ENCODE measurements at regions not wholly inside any gene's neighbourhood (a gene's known extent, or its start where the extent isn't known, plus 50 kb on each side); places are given as distances from the start of the nearest gene placed in this dataset.

DNA sequence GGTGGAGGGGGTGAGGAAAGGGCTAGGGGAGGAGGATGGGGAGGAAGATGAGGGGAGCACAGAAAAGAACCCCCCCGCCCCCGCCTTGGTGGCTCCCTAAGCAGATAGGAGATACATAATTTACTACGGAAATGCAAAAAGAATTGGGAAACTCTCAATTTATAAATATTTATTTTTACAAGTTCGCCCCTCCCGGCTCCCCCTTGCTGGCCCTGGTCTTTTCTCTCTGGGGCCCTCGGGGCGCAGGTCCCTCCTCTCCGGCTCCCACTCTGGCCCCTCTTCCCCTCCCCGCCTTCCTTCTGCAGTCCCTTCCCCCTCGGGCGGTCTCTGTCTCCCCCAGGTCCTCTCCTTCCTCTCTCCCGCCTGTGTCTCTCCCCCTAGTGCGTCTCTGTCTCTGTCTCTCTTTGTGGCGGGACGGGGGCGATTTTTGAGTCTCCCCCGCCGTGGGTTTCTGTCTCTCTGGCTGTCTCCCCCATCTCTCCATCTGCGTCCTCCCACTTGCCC lies 173.6 kb upstream of the IER5L start:
- DNase-seq: no peak

DNA sequence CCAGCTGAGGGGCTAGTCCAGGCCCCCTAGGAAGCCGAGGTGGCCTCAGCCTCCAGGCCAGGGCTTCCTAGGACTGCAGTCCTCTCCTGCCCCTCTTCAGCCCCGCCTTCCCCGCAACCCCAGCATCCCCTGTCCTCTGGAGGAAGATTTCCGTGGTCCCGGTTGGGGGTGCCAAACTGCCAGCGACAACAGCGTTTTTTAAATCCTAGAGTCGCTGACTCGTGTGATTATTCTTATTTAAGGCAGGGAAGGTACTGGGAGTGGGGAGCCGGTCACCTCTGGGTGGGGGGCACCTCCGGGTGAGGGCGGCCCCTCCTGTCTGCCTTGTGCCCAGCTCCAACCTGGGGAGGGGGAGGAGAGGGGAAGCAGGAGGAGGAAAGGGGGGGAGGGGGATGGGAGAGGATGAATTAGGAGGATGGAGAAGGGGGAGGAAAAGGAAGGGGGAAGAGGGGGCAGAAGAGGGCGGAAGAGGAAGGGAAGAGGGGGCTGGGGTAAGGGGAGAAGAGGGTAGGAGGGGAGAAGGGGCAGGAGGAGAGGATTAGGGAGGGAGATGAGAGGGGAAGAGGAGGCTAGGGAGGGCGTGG lies 173.1 kb upstream of the IER5L start:
- DNase-seq: no peak

DNA sequence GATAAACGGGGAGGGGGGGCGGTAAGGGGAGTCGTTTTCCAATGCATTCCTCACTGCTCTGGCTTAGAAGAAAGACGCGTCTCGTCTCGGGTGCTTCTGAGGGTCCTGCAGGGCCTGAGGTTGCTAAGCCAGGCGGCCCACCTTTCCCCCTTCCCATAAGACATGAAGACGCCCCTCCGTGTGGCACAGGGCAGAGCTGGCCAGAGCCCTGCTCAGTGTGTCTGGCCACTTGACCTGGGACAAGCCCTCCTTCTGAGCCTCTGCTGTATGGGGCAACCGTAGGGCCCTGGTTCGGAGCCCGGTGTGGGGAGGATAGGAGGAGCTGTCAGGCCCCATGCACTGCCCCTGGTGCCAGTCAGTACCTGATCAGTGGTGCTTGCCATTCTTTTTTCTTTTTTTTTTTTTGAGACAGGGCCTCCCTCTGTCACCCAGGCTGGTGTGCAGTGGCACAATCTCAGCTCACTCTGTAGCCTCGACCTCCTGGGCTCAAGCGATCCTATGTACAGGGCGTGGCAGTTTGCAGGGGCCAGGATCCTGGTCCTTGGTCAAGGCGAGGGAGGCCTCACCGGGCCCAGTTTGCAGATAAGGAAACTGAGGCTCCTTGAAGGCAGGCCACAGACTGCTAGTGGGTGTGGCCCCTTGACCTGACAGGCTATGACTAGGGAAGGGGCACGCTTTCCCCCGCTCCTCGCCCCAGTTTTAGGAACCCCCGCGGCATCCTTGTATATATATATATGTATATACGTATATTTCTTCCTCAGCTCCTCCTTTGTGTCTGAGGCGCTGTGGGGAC lies 172.3 kb upstream of the IER5L start:
- DNase-seq: no peak

DNA sequence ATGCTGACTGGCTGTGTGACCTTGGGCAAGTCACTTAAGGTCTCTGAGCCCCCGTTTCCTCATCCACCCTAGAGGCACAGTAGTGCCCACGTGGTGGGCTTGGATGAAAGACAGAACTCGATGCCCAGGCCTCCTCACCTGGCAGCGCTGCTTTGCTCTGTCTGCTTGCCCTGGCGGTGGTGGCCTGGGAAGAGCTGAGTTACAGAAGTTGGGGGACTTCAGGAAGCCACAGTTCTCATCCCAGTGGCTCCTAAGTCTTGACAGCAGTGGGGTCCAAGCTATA lies 171.5 kb upstream of the IER5L start:
- no peak for DNase-seq

DNA sequence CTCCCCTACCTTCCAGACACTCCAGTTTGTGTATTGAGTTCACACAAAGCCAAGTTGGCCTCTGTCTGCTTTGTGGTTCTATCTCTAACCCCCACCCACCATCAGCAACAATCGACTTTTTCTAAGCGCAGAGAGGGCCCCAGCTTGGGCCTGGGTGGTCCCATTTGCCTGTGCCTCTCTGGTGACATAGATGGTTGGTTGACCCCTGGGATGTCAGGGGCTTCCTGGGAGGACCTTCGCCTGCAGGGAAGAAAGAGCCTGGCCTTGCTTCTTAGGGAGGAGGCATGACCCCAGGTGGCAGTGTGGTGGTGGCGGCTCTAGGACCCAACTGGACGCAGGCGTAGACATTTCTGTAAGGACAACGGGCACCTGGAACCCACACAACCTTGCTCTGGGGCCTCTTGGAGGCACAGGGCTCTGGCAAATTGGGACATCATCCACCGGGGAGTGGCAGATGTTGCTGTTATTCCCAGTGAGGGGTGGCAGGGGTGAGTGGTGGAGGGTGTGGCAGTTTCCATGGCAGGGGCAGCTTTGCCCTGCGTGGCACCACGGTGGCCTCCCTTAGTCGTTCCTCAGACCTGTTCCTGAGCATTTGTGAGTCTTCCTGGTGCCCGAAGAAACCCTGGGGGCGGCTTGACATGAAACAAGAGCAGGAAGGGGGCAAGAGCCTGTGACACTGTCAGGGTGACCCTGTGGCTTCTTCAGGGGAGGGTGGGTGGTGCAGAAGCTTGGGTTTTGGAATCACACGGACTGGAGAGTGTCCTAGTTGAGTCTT lies 171.0 kb upstream of the IER5L start:
- DNase-seq: no peak

DNA sequence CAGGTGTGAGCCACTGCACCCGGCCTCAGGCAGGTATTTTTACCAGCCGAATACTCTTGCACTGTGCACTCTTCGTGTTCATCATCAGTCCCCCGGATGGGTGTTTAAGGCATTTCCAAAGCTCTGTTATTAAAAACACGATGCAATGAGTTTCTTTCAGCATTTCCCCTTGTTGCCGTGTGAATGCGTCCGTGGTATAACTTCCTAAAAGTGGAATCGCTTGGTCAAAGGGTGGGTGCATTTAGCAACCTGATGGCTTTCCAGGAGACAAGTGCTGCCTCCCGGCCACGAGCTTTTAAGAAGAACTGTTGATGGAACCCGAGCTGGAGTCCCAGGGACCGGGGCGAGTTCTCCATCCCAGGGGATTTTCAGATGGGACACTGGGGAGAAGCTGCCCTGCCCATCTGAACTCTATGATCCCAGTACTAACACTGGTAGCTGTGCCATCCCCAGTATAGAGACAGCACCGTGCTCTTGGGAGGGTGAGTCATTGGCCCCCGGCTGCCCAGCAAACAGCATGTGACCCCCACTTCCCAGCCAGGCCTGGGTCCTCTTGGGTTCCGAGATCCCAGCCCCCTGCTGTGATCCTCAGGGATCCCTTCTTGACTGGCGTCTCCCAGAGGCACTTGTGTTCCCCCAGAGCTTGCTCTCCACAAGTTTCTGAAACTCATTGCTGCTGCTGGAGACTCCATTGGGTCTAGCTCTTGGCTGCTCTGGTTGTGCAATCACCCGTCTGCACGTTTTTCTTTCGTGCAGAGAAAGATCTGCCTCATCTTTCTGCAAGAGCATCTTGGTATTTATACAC lies 169.5 kb upstream of the IER5L start:
- no peak for DNase-seq

DNA sequence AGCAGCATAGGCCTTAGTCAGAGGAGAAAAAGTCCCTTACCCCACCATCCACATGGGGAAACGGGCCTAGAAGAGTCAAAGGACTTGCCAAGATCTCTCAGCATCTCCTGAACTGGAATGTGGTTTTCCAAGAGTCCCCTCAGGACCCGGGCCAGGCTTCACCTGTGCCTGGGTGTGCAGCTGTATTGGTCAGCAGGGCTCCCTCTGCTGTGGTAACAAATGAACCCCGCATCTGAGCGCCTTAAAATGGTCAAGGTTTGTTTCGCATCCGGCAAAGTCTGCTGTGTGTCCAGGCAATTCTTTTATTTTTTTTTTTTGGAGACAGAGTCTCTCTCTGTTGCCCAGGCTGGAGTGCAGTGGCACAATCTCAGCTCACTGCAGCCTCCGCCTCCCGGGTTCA lies 168.0 kb upstream of the IER5L start:
- no peak for DNase-seq

DNA sequence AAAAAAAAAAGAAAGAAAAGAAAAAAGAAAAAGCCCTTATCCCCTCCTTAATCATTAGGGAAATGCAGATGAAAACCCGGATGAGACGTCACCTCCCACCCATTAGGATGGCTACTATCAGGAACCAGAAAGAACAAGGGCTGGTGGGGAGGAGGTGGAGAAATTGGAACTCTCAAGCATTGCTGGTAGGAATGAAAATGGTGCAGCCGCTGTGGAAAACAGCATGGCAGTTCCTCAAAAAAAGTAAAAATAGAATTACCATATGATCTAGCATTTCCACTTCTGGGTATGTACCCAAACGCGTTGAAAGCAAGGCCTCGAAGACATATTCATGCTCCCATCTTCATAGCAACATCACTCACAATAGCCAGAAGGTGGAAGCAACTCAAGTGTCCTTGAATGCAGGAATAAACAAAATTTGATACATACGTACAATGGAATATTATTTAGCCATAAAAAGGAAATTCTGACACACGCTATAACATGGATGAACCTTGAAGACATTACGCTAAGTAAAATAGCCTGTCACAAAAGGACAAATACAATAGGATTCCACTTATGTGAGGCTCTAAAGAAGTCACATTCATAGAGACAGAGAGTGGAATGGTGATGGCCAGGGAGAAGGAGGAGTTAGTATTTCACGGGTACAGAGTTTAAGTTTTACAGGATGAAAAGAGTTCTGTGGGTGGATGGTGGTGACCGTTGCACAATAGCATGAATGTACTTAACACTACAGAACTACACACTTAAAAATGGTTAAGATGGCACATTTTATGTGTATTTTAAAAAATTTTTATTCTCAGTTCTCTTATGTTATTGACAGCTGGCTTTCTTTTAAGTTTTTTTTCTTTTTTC lies 166.8 kb upstream of the IER5L start:
- DNase-seq: no peak

DNA sequence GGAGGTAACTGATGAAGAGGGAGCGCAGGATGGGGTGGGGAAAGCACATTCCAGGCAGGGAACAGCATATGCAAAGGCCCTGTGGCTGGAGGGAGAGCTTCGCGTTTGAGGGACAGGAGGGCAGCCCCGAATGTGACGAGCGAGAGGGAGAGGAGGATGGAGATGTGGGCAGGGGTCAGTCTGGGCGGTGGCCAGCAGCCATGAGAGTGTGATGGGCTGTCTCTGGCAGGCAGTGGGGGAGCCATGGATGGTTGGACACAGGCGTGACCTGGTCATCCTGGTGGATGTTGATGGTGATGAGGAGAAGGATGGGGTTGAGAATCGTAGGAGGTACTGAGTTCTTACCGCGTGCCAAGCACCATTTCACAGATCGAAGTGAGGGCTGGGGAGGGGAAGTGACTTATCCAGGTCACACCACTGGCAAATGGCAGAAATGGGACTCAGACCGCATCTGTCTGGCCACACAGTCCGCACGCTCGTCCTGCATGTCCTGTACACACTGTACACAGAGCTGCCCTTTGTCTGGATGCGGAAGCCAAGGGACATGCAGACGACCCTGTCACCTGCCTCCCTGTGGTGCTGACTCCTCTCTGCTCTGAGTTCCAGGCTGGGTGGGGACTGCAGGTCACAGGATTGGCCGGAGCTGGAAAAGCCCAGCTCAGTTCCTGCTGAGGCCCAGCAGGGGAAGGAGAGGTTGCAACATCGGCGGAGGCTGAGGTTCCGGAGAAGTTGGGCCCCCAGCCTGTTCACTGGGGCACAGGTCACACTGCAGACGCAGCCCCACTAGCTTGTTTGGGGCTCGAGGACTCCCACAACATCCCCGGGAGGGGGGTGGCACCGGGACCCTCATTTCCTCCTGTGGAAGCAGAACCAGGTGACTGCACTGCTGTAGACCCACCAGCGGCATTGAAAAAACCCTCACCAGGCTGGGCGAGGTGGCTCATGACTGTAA lies 165.6 kb upstream of the IER5L start:
- no peak for DNase-seq

DNA sequence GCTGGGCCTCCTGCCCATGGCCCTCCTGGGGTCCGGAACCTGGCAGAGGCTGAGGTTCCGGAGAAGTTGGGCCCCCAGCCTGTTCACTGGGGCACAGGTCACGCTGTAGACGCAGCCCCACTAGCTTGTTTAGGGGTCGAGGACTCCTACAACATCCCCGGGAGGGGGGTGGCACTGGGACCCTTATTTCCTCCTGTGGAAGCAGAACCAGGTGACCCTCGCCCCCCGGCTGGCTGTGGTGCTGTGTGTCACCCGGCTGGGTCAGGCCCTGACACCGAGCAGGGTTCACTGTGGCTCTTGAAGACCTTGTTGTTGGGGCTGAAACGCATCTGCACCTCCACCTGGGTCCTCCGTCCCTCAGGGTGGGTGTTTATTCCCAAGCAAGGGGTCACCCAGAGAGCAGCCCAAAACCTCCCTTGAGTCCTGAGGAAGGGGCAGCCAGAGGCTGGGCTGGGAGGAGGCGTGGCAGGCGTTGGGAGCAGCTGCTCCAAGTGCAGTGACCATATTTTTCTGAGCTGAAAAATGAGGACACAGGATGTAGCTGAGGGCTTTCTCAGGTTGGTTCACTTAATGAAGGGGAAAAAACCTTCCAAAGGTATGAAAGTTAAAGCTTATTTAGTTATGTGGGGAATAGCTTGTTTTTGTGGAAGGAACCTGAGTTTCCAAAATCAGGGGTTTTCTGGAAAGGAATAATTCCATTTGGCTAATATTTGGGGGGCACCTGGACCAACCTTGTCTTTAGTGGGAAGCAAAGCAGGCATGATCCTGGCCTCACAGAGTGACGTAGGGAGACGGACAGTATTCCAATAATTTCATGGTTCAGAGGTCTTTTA lies 164.7 kb upstream of the IER5L start:
- no peak for DNase-seq

DNA sequence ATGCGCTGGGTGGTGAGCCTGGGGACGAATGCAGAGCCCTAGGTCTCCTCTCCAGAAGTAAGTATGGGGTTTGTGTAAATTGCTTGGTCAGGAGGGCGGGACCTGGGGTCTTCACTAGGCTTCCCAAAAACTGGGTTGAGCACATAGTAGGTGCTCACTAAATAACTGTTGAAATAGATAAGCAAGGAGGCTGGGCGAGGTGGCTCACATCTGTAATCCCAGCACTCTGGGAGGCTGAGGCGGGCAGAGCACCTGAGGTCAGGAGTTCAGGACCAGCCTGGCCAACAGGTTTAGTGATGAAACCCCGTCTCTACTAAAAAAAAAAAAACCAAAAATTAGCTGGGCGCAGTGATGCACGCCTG lies 163.9 kb upstream of the IER5L start:
- no peak for DNase-seq

DNA sequence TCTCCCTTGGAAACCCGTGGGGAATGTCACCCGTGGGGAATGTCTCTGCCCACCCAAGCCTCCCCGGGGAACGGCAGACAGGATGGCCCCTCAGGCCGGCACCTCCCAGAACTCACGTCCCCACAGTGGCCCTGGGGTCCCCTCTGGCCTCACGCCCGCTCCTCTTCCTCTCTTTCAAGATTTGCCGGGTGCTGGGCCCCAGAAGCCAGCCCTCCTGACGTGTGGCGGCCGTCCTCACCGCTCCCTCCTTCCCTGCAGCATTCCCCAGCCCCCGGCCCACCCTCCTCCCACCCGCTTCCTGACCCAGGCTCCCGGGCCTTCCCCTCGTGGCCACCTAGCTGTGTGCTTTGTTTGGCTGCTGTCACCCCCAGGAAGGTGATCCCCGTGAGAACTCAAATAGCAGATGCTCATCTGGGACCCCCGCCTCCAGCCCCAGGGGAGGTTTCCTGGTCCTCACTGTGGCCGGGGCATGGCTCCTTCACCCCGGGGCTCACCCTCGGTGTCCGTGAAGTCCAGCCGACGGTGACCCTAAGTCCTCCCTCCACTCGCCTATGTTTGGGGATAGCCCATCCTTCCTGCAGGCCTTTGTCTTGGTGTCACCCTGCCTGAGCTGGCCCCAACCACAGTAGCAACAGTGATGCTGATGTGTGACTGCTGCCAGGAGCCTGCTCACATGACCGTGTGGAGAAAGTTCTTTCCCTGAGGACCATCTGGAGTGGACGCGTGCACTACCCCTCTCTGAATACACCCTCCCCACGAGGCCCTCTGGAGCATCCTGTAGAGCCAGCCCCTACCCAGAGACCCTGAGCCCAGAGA lies 163.3 kb upstream of the IER5L start:
- DNase-seq: no peak

DNA sequence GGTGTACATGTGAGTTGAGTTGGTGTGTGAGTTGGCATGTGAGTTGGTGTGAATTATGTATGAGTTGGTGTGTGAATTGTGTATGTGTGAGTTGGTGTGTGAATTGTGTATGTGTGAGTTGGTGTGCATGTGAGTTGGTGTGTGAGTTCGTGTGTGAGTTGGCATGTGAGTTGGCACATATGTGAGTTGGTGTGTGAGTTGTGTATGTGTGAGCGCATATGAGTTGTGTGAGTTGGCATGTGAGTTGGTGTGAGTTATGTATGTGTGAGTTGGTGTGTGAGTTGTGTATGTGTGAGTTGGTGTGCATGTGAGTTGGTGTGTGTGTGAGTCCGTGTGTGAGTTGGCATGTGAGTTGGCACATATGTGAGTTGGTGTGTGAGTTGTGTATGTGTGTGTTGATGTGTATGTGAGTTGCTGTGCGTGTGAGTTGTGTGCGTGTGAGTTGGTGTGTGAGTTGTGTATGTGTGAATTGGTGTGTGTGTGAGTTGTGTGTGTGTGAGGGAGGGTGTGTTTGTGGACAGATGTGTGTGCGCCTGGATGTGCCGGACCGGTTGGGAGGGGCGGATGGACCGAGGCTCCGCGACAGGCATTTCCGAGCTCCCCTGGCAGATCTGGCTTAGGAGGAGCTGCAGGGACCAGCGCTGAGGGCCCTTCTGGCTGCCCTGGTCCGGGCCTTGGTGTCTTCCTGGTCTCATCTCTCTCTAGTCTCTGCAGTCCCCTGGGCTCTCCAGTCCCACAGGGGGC lies 162.5 kb upstream of the IER5L start:
- DNase-seq: no peak

DNA sequence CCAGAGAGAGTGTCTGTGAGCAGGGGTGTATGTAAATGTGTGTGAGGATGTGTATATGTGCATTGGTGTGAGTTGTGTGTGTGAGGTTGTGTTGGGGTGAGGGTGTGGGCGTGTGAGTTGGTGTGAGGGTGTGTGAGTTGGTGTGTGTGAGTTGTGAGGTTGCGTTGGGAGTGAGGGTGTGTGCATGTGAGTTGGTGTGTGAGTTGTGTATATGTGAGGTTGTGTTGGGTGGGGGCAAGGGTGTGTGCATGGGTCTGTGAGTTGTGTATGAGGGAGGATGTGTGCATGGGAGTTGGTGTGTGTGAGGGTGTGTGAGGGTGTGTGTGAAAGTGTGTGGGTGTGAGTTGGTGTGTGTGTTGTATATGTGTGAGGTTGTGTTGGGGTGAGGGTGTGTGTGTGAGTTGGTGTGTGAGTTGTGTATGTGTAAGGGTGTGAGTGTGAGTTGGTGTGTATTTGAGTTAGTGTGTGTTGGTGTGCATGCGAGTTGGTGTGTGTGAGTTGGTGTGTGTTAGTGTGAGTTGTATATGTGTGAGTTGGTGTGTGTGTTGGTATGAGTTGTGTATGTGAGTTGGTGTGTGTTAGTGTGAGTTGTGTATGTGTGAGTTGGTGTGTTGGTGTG lies 161.6 kb upstream of the IER5L start:
- DNase-seq: no peak

DNA sequence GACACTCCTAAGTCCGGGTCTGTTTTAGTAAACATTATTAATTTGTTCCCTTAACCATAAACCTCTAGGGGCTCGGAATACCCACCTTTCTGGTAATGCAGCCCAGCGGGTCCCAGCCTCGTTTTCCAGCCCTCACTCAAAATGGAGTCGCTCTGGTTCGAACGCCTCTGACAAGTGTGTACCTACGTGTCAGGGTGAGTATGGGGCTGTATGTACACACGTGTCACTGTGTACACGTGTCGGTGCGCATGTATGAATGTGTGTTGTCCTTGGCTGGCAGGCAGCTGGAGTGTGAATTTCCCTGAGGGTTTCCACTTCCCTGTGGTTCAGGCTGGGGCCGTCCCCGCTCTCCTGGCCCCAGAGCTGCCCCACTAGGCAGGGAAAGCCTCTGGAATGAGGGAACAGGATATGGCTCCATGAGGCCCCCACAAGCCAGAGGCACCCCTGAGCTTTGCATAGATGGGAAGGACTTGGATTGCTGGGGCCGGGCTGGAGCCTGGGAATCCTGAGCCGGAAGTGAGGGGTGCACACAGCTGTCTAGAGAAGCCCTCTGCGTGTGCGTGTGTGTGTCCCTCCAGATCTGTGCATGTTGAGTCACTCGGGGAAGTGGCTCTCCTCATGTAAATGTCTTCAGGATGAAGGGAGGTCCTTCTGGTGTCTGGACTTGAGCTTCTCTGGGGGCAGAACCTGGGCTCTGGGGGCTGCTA lies 160.8 kb upstream of the IER5L start:
- no peak for DNase-seq

DNA sequence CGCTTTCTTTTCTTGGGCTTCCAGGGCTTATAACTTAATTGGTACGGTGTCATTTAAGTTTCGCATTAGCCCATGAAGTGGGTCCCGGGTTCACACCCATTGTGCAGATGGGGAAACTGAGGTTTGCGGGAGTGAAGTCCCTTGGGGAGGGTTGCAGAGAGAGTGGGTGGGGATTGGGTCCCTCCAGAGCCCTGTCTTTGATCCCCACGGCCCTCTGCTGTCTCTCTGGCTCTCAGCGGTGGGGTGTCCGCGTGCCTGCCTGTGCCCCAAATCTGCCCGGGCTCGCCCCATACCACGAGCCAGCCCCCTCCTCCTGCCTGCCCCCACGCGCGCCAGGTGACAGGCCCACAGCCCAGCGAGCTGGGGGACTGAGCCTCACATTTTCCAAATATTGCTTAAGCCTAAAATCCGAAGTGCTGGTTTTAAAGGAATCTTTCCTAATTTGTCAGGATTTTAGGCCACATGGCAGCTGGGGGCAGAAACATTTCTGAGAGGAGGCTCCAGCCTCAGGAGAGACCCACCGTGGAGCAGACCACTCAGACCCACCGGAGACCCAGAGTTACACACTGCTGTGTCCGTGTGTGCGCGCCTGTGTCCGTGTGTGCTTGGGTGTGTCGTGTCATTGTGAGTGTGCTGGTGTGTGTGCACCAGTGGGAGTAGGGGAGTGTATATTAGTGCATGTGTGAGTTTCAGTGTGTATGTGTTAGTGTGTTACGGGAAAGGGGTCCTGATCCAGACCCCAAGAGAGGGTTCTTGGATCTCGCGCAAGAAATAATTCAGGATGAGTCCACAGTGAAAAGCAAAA lies 159.5 kb upstream of the IER5L start:
- DNase-seq: no peak

Data from CD4-positive, alpha-beta T cell treated with Interleukin-4 for 4 hours (primary cell).